ENCODE measurements at regions not wholly inside any gene's neighbourhood (a gene's known extent, or its start where the extent isn't known, plus 50 kb on each side); places are given as distances from the start of the nearest gene placed in this dataset.

DNA sequence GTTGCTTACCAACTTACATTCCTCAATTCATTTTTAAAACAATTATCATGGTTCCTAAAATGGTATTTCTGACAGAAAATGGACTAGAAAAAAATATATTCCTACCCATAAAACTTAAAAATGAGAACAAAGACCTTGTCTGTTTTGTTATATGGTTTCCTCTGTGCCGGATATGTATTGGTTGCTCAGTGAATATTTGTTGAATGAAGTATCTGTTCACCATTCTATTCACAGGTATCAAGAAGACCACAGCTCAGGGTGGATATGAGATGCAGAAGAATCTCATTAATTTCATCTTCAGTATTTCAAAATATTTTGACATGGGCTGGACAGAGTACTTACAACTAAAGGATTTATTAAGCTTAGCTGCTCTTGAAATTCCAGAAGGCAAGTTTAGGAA is 58.1 kb downstream of the TUSC7 start:
- no peak for DNase-seq (ENCODE audit: low read depth in 3 of 3)

DNA sequence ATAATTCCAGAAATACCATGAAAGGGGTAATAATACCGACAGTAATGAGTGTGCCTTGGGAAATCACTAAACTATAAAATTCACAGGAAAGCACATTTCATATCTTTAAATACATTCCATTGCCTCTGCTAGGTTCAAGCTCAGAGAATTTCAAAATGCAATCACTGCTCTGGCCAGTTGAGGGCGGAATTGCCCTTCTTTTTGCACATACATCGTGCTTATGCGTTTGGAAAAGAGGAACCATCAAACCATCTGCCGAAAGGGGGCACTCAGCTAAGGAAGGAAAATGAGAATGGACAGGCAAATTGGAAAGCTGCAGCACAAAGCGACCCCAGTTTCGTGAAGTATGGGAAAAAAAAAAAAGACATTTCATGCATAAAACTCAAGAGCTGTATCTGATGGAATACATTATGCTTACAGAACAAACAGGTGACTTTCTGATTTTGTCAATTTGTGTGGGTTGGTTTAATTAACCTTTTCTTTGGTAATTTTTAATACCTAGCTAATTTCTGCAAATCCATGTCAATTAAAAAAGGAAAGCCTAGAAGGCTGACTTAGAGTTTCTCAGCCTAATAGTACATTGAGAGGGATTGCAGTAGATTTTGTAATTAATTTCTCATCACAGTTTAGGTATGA is 61.4 kb downstream of the TUSC7 start:
- peak; percentile 12 to 28 (median 18) for DNase-seq (ENCODE audit: low read depth in 3 of 3)

DNA sequence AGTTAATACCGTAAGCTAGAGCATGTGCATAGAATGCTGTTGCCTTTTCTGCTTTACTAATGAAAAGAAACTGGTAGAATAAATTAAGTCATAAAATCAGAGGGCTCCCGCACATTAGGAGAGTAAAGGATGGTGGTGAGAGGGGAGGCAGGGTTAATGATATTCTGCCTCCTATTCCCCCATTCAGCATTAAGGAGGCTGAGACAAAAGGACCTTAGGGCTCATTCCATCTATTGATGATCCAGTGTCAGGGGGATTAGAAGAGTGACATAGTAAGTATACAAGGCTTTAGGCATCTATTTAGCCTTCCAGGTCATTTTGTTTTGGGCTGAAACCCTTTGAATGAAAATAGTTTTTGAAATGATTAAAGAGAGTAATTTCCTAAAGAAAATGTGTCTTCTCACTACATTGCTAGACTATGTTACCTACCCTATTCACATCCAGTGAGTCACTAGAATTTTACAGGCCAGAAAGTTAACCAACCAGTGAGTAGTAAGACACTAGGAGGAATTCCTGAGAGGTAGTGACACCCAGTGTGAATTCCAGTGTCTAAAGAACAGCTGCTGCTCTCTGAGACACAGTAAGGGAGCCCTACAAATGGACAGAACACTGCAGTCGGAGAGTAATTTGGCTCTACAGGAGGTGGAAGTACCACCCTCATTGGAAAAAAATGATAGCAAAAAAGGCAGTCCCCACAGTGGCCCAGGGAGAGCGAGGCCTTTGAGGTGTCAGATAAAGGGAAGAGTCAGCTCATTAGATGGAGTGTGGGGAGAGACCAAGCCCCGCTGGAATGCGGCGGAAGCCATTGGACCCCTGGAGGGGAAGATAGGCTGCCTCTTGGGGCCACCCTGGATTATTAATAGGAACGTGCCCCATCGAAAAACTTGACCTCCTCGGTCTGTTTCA is 67.6 kb downstream of the TUSC7 start:
- DNase-seq (ENCODE audit: low read depth in 3 of 3), result no peak

GRCh38 chr3:116785226-116785625 is 75.6 kb downstream of the TUSC7 start:
- no peak for DNase-seq (ENCODE audit: low read depth in 3 of 3)

GRCh38 chr3:116802651-116803050 is 93.1 kb downstream of the TUSC7 start:
- DNase-seq (ENCODE audit: low read depth in 3 of 3), result no peak

- DNase-seq (ENCODE audit: low read depth in 3 of 3), result no peak
Observed at GRCh38 chr3:116806351-116806750, 96.8 kb downstream of the TUSC7 start.

- DNase-seq (ENCODE audit: low read depth in 3 of 3), result no peak
Observed at GRCh38 chr3:116808725-116809124, 99.1 kb downstream of the TUSC7 start.

DNA sequence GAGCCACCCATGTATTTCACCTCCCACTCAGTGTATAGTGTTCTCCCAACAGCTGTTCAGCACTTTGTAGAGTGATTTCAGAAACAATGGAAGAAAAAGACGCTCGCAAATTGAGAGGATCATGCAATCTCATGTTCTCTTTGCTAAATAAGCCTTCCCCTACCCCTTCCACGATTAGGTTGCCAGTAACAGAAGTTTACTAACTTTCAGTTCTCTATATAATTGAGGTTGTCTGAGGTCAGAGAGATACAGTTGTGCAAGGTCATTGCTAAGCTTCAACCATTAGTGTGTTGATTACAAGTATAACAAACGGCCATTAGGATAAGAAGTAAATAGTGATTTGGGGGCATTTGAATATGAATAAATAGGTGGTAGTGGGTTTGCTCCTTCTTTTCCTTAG is 99.6 kb downstream of the TUSC7 start:
- no peak for DNase-seq (ENCODE audit: low read depth in 3 of 3)

DNA sequence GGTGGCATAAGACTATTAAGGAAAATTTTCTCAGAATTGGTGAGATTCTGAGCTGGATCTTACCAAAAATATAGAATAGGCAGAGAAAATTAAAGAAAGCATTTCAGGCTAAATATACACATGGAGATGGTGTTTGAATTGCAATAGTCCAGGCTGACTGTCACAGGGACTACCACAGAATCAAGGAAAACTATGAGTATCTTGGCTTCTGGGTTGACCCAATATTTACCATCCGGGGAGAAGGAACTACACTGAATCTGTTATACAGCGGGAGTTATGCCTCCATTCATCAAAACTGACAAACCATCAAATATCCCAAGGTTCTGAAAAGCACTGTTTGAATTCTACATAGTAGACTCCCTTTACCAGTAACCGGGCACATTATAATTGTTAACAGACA is 102.2 kb downstream of the TUSC7 start:
- no peak for DNase-seq (ENCODE audit: low read depth in 3 of 3)

DNA sequence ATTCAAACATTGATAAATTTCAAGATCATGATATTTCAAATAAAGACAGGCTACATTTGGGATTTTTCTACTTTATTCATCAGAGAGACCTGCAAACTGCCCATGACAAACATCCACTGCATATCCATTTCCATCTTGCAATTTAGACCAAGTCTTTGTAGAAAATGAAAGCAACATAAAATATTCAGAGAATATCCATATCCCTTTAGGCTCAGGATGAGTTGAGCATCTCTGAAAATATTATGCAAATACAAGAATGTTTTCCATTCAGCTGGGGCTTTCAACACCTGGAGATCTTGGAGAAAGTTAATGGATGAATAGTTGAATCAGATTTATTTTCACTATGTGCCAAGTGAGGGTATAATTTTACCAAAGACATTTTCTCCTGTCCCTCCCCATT is 103.4 kb downstream of the TUSC7 start:
- DNase-seq (ENCODE audit: low read depth in 3 of 3), result no peak

- DNase-seq (ENCODE audit: low read depth in 3 of 3), result no peak
Observed at GRCh38 chr3:116815321-116815720, 105.7 kb downstream of the TUSC7 start.

GRCh38 chr3:116815831-116816588 is 106.4 kb downstream of the TUSC7 start:
- no peak for DNase-seq (ENCODE audit: low read depth in 3 of 3)

GRCh38 chr3:116821371-116821770 is 111.8 kb downstream of the TUSC7 start:
- no peak for DNase-seq (ENCODE audit: low read depth in 3 of 3)

DNA sequence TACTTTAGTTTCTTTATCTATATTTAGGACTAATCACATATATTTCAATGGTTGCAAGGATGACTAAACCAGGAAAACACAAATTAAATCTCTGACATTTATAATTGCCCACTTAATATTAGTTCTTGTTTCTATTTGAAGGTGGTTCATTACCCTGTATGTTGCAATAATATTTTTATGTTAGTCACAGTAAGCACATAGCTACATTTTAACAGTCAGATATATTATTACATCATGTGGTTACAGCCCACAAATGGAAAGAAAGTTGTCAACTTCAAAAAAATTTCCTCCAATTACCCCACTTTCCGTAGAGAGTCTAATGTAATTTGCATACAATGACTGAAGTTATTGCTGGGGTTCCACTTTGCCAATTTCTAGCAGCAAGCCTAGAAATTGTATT is 114.6 kb downstream of the TUSC7 start:
- DNase-seq (ENCODE audit: low read depth in 3 of 3), result no peak

DNA sequence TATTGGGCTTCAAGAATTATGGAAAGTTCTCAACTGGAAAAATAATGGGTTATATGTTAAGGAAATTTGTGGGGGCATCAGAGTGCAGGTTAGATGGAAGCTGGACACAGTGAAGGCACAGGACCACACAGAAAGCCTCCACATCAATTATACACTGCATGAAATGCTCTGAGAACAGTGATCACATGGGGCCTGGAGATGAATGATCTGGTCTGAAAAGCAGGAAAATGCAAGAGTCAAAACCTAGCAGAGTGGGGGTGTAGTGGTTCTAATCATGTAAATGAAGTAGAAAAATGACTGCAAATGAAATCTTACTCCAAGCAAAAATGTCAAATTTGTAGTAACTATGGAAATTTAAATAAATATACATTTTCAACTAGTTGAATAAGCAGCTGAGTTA is 123.6 kb downstream of the TUSC7 start:
- no peak for DNase-seq (ENCODE audit: low read depth in 3 of 3)

- DNase-seq (ENCODE audit: low read depth in 3 of 3), result no peak
Observed at GRCh38 chr3:116834816-116835215, 125.2 kb downstream of the TUSC7 start.

- no peak for DNase-seq (ENCODE audit: low read depth in 3 of 3)
Observed at GRCh38 chr3:116835658-116836057, 126.1 kb downstream of the TUSC7 start.

DNA sequence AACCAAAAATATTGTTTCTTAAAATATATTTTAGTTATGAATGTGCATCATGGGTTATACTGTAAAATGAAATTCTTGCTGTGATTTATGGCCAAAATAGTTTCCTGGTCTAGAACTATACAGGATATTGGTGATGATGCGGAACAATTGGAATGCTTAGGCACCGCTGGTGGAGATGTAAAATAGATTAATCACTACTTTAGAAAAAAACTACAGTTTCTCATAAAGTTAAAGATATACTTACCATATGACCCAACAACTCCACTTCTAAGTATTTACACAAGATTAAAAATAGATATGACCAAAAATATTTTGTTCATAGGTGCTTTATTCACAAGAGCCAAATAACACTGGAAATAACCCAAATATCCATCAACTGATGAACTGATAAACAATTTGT is 126.7 kb downstream of the TUSC7 start:
- no peak for DNase-seq (ENCODE audit: low read depth in 3 of 3)

DNA sequence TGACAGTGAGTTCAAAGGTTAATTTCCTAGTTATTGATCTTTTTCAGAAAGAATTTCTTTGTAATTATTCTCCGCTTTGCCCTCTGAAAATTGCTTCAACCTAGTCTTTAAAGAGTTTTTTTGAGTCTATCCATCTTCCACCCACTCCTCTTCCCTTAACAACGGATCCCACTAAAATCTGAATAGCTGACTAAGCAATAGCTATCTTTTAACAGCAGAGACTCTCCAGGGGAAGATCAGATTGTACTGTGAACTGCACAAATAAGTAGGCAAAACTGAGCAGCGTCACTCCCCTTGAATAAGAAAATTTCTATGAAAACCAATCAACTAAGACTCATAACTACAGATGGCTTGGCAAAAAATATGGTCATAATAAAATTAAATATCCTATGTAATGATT is 127.9 kb downstream of the TUSC7 start:
- DNase-seq (ENCODE audit: low read depth in 3 of 3), result no peak

GRCh38 chr3:116841003-116841735 is 131.6 kb downstream of the TUSC7 start:
- DNase-seq (ENCODE audit: low read depth in 3 of 3), result no peak

DNA sequence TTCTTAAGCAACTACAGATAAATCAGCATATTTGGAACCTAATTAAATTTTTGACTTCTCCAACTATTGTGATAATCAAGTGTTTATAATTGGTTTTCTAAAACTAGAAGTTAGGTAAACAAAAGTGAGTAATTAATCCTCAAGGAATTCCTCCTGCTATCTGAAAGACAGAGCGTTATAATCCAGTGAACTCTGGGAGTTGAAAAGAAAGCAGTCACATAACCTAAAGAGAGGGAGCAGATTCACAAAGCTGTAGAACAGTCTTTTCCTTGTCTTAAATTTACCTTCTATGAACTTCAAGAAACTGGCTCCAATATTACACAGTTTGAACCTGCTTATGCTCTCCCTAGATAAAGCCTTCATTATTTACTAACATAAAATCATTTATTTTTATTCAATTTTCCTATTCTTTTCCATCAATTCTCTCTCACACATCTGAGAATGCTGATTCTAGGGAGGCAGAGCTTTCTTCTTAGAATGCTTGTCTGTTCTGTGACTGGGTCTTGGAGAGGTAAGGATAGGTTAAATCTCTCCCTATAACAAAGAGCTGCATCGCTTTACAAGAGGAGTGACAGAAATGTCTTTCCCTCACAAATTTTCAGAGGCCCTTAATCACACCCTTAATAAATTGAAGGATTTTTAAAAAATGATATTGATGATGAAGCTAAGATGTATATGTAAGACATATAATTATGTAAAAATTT is 132.8 kb downstream of the TUSC7 start:
- DNase-seq (ENCODE audit: low read depth in 3 of 3), result no peak
